ENCODE measurements at regions not wholly inside any gene's neighbourhood (a gene's known extent, or its start where the extent isn't known, plus 50 kb on each side); places are given as distances from the start of the nearest gene placed in this dataset.

DNA sequence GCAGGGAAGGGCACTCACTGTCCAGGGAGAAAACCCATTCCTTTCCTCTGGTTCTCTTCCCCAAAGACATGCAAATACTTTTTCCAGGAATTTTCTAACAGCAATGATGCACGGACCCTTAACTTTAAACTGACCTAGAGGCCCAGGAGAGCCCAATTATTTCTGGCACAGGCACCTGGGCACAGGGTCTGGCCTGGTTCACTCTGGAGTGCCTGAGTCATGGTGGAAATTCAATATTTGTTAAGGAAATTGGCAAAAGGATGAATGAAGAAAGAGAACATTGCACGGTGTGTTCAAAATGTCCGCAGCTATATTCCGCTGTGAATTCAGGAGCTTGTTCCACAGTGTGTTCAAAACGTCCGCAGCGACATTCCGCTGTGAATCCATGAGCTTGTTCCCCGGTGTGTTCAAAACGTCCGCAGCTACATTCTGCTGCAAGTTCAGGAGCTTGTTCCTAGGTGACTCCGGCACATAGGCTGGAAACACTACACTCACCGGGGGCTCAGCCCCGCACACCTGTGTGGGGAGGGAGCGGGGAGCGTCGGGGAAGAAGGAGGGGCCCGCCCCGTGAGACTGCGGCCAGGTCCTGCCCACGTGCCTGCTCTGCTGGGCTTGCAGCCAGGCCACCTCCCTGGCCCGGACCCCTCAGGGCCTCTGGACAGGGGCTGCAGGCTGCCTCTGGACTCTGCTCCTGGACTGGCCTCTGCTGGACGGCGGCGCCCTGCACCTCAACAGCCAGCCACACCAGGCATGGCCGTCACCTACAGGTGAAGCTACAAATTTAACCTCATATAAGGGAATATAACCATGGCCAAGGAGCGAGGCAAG lies 72.0 kb upstream of the FAM20C start:
- Mint-ChIP-seq H3K4me3 (no peak overlapping the region), H3K36me3 (ENCODE audit: low read depth) (no peaks in the 10 kb centered on the region), H3K27me3 (ENCODE audit: low read depth, poor library complexity) (peaks cover 15% of the 10 kb centered on the region), H3K9me3 (peaks cover 2% of the 10 kb centered on the region), H3K27ac (no peak overlapping the region), H3K4me1 (peaks cover 55% of the 10 kb centered on the region)
- TF ChIP-seq, protein P1, sequence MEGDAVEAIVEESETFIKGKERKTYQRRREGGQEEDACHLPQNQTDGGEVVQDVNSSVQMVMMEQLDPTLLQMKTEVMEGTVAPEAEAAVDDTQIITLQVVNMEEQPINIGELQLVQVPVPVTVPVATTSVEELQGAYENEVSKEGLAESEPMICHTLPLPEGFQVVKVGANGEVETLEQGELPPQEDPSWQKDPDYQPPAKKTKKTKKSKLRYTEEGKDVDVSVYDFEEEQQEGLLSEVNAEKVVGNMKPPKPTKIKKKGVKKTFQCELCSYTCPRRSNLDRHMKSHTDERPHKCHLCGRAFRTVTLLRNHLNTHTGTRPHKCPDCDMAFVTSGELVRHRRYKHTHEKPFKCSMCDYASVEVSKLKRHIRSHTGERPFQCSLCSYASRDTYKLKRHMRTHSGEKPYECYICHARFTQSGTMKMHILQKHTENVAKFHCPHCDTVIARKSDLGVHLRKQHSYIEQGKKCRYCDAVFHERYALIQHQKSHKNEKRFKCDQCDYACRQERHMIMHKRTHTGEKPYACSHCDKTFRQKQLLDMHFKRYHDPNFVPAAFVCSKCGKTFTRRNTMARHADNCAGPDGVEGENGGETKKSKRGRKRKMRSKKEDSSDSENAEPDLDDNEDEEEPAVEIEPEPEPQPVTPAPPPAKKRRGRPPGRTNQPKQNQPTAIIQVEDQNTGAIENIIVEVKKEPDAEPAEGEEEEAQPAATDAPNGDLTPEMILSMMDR (IDR thresholded peaks at IDR 0.05): no peak
- DNase-seq: no peak

DNA sequence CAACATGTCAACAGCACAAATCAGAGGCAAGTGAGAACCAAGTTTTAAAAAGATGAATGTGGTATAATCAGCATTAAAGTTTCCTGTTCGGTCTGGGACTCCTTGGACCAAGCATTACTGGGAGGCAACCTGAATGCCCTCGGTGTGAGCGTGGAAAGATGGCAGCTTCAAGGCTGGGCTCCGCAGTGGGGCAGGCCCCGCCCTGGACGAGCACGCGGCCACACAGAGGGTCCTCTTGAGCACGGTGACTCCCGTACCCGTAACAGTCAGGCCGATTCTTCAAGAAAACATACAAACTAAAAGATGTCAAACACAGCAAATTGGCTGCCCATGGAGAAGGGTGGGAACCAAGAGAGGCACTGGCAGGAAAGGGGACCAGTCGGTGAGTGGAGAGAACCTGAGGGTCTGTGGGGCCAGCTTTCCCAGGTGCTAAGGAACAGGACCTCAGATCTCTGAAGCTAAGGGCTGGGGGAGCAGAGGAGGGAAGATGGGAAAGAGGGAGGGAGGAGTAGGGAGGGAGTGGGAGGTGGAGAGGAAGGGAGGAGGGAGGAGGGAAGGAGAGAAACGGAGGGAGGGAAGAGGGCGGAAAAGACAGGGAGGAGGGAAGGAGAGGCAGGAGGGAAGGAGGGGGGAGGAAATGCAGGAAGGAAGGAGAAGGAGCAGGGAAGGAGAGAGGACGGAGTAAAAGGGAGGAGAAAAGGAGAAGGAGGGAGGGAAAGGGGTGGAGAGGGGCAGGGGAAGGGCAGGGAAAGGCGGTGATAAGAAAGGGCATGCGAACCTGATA lies 71.2 kb upstream of the FAM20C start:
- DNase-seq: no peak
- H3K36me3 Mint-ChIP-seq (ENCODE audit: low read depth): no peaks in the 10 kb centered on the region
- H3K27me3 Mint-ChIP-seq (ENCODE audit: low read depth, poor library complexity): peaks cover 22% of the 10 kb centered on the region
- H3K27ac Mint-ChIP-seq: no peak overlapping the region
- TF ChIP-seq, protein P1 (IDR thresholded peaks at IDR 0.05): no peak
- no peak overlapping the region for H3K4me3 Mint-ChIP-seq
- peaks cover 52% of the 10 kb centered on the region for H3K4me1 Mint-ChIP-seq
- no peaks in the 10 kb centered on the region for H3K9me3 Mint-ChIP-seq

DNA sequence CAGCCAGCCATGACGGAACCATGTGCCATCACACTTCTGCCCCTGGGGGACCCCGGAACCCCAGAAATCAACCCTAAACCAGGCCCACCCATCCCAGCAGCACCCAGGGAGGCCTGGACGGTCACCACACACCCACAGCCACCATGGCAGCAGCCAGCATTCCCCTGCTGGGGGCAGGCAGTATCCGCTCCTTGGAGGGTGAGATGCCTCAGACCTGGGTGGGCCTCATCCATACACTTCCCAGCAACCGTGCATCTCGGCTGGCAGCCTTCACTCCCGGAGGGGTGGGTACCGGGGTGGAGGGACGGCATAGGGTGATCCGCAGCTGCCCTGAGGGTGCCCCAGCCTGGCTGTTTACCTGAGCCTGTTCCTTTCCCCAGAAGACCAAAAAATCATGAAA lies 69.1 kb upstream of the FAM20C start:
- Mint-ChIP-seq H3K4me3 (no peak overlapping the region), H3K9me3 (no peaks in the 10 kb centered on the region), H3K27me3 (ENCODE audit: low read depth, poor library complexity) (peaks cover 32% of the 10 kb centered on the region), H3K27ac (no peak overlapping the region), H3K4me1 (peaks cover 47% of the 10 kb centered on the region), H3K36me3 (ENCODE audit: low read depth) (no peaks in the 10 kb centered on the region)
- TF ChIP-seq, protein P1 (IDR thresholded peaks at IDR 0.05): no peak
- DNase-seq: no peak

DNA sequence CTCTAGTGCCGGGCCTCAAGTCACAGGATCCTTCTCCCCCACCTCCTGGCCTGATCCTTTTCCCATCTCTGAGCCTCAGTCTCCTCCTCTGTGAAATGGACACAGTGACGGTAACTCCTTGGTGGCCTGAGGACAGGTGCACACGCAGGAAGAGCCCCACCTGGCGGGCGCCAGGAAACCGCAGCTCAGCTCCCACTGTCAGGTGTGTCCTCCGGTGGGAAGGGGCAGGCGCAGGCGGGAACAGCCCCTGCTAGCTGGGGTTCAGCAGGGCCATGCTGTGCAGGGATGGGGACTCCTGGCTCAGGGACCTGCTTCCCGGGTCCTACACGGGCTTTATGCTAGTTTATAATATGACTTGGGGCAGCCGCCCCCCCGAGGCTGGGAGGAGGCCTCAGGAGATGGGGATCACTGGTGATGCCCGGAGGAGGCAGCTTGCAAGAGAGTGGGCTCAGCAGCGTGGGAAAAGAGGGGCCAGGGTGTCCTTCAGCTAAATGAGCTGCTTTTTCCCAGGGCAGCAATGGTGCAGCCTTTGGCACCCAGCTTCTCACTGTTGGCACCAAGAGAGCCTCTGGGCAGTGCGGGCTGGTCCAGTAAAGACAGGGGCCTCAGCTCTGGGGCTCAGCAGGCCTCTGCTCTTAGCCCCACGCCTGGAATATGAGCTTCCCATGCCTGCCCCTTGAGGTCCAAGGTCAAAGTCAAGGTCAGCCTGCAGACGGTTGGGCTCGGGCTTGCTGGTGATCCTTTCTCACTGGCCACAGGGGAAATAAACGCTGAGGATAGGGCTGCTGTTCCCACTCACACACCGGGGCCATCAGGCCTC lies 68.0 kb upstream of the FAM20C start:
- TF ChIP-seq, protein P1 (IDR thresholded peaks at IDR 0.05): no peak
- no peaks in the 10 kb centered on the region for H3K9me3 Mint-ChIP-seq
- no peaks in the 10 kb centered on the region for H3K36me3 Mint-ChIP-seq (ENCODE audit: low read depth)
- H3K27me3 Mint-ChIP-seq (ENCODE audit: low read depth, poor library complexity): peaks cover 29% of the 10 kb centered on the region
- no peak overlapping the region for H3K27ac Mint-ChIP-seq
- no peak overlapping the region for H3K4me3 Mint-ChIP-seq
- H3K4me1 Mint-ChIP-seq: peaks cover 36% of the 10 kb centered on the region
- DNase-seq: peak; percentile 56

DNA sequence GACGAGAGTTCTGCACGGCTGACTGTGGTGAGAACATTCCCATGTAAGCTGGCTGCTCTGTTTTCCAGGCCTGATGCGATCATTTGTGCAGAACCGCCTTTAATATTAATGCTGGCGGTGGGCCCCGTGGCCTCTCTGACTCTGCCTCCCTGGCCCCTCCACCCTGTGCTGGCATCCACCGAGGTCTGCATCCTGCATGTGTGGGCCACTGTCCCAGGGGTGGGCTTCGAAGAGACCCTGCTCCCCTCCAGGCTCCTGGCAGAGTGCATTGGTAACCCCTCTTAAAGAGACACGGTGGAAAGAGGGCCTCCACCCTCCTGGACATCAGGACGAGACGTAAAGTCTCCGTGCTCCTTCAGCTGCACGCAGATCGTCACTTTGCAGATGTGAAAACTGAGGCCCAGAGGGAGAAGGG lies 67.3 kb upstream of the FAM20C start:
- no peak overlapping the region for H3K4me3 Mint-ChIP-seq
- peaks cover 29% of the 10 kb centered on the region for H3K4me1 Mint-ChIP-seq
- H3K27me3 Mint-ChIP-seq (ENCODE audit: low read depth, poor library complexity): peaks cover 34% of the 10 kb centered on the region
- TF ChIP-seq, protein P1 (IDR thresholded peaks at IDR 0.05): no peak
- no peak overlapping the region for H3K27ac Mint-ChIP-seq
- H3K36me3 Mint-ChIP-seq (ENCODE audit: low read depth): no peaks in the 10 kb centered on the region
- DNase-seq: no peak
- H3K9me3 Mint-ChIP-seq: no peaks in the 10 kb centered on the region

All from nephron progenitor cell (in vitro differentiated cells).